ENCODE measurements at regions not wholly inside any gene's neighbourhood (a gene's known extent, or its start where the extent isn't known, plus 50 kb on each side); places are given as distances from the start of the nearest gene placed in this dataset.

DNA sequence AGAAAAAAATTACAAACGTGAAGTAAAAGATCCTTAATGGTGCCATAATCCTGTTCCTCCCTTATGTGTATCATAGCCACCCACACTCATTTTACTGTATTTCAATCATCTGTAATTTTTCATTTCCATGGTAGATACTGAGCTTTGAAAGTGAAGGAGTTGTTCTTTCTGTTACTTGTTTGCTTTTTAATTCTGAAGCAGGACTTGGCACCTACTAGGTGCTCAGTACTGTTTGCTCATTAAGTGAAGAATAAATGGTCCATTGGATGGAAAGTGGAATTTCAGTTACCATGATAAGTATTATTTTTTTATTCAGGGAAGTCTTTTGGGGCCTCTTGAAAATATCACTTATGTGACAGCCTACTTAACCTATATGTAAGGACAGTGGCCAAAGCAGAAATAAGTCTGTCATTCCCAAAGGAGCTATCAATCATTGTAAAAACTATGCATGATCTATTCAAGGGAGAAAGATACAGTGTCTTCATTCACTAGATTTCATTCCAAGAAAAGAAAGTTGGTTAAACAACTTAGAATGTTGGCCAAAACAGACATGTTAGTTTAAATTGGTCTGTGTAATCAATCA is 1244.4 kb upstream of the SEL1L start (continued):
- TF ChIP-seq CTCF (conservative IDR thresholded peaks at IDR 0.05; ENCODE audit: low read depth in 2 of 2), result no peak
- no peak for TF ChIP-seq NANOG (IDR thresholded peaks at IDR 0.05; ENCODE audit: borderline replicate concordance)
- TF ChIP-seq STAT1 (IDR thresholded peaks at IDR 0.05; ENCODE audit: unreplicated experiment), result no peak
- TF ChIP-seq ZNF114 (CRISPR knock-in tag; IDR thresholded peaks at IDR 0.05), result no peak
- TF ChIP-seq, protein P1, sequence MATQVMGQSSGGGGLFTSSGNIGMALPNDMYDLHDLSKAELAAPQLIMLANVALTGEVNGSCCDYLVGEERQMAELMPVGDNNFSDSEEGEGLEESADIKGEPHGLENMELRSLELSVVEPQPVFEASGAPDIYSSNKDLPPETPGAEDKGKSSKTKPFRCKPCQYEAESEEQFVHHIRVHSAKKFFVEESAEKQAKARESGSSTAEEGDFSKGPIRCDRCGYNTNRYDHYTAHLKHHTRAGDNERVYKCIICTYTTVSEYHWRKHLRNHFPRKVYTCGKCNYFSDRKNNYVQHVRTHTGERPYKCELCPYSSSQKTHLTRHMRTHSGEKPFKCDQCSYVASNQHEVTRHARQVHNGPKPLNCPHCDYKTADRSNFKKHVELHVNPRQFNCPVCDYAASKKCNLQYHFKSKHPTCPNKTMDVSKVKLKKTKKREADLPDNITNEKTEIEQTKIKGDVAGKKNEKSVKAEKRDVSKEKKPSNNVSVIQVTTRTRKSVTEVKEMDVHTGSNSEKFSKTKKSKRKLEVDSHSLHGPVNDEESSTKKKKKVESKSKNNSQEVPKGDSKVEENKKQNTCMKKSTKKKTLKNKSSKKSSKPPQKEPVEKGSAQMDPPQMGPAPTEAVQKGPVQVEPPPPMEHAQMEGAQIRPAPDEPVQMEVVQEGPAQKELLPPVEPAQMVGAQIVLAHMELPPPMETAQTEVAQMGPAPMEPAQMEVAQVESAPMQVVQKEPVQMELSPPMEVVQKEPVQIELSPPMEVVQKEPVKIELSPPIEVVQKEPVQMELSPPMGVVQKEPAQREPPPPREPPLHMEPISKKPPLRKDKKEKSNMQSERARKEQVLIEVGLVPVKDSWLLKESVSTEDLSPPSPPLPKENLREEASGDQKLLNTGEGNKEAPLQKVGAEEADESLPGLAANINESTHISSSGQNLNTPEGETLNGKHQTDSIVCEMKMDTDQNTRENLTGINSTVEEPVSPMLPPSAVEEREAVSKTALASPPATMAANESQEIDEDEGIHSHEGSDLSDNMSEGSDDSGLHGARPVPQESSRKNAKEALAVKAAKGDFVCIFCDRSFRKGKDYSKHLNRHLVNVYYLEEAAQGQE (IDR thresholded peaks at IDR 0.05; ENCODE audit: unreplicated experiment), result no peak
- no peak for TF ChIP-seq POLR2AphosphoS5 (IDR thresholded peaks at IDR 0.05; ENCODE audit: low read depth)
- no peak for TF ChIP-seq EZH2 (IDR thresholded peaks at IDR 0.05; ENCODE audit: low read depth, unreplicated experiment)

GRCh38 chr14:82778601-82779000 is 1244.9 kb upstream of the SEL1L start:
- Histone ChIP-seq H3K4me3 (no peak overlapping the region), H3K27ac (ENCODE audit: low read depth) (no peak overlapping the region), H3K9me2 (ENCODE audit: insufficient read depth) (no peaks in the 10 kb centered on the region), H3K36me3 (ENCODE audit: insufficient read depth) (no peaks in the 10 kb centered on the region), H2AFZ (no peak overlapping the region), H4K20me1 (replicated peaks; ENCODE audit: insufficient read depth) (no peaks in the 10 kb centered on the region), H3K4me1 (ENCODE audit: insufficient read depth) (no peaks in the 10 kb centered on the region), H3K79me2 (replicated peaks; ENCODE audit: insufficient read depth) (no peaks in the 10 kb centered on the region), H3K4me2 (no peak overlapping the region), H3F3A (replicated peaks; ENCODE audit: low read depth) (no peaks in the 10 kb centered on the region), H3K27me3 (ENCODE audit: insufficient read depth) (no peaks in the 10 kb centered on the region)
- peaks cover 2% of the 10 kb centered on the region for H3K27me3 Mint-ChIP-seq (ENCODE audit: insufficient read depth, low read depth, poor library complexity)
- H3K36me3 Mint-ChIP-seq (ENCODE audit: low read depth), result peaks cover 2% of the 10 kb centered on the region; the same call in 2 of the 3 replicates
- H3K27ac Mint-ChIP-seq, result no peak overlapping the region
- no peaks in the 10 kb centered on the region for H3K4me1 Mint-ChIP-seq
- no peak for DNase-seq (ENCODE audit: low spot score)
- peaks cover 28% of the 10 kb centered on the region for H3K9me3 Mint-ChIP-seq
- no peak overlapping the region for H3K4me3 Mint-ChIP-seq
- no peak for ATAC-seq
- TF ChIP-seq EZH2phosphoT487 (IDR thresholded peaks at IDR 0.05; ENCODE audit: unreplicated experiment) (no peak), EZH2 (IDR thresholded peaks at IDR 0.05; ENCODE audit: low read depth, unreplicated experiment) (no peak), JUNB (IDR thresholded peaks at IDR 0.05; ENCODE audit: unreplicated experiment) (no peak), STAT1 (IDR thresholded peaks at IDR 0.05; ENCODE audit: unreplicated experiment) (no peak), CREB1 (CRISPR knock-in tag; IDR thresholded peaks at IDR 0.05; ENCODE audit: low read depth) (no peak), ZNF331 (CRISPR knock-in tag; IDR thresholded peaks at IDR 0.05; ENCODE audit: low read depth) (no peak)
- TF ChIP-seq, protein P2, sequence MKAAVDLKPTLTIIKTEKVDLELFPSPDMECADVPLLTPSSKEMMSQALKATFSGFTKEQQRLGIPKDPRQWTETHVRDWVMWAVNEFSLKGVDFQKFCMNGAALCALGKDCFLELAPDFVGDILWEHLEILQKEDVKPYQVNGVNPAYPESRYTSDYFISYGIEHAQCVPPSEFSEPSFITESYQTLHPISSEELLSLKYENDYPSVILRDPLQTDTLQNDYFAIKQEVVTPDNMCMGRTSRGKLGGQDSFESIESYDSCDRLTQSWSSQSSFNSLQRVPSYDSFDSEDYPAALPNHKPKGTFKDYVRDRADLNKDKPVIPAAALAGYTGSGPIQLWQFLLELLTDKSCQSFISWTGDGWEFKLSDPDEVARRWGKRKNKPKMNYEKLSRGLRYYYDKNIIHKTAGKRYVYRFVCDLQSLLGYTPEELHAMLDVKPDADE (IDR thresholded peaks at IDR 0.05), result no peak
- TF ChIP-seq, protein P1 (IDR thresholded peaks at IDR 0.05; ENCODE audit: unreplicated experiment), result no peak

Measured in GM23338 (cell line).